ENCODE measurements at regions not wholly inside any gene's neighbourhood (a gene's known extent, or its start where the extent isn't known, plus 50 kb on each side); places are given as distances from the start of the nearest gene placed in this dataset.

GRCh38 chr4:57605376-57605775 lies 495.2 kb upstream of the IGFBP7 start:
- H3K4me1 ChIP-seq (ENCODE audit: control insufficient read depth, insufficient read depth, low read length): no peaks in the 10 kb centered on the region
- no peaks in the 10 kb centered on the region for H3K9me3 ChIP-seq (ENCODE audit: control insufficient read depth, insufficient read depth, low read depth, low read length)
- no peaks in the 10 kb centered on the region for H3K36me3 ChIP-seq (ENCODE audit: control insufficient read depth in 2 of 2, insufficient read depth in 1 of 2, low read length in 2 of 2)
- CTCF ChIA-PET: no interaction called here
- TF ChIP-seq ZNF138 (tag by site-specific recombination; IDR thresholded peaks at IDR 0.05; ENCODE audit: borderline replicate concordance): no peak
- no peak for TF ChIP-seq ZNF488 (tag by site-specific recombination; IDR thresholded peaks at IDR 0.05)
- TF ChIP-seq AEBP2 (tag by site-specific recombination; IDR thresholded peaks at IDR 0.05; ENCODE audit: borderline replicate concordance): no peak
- no peak for TF ChIP-seq ZNF184 (tag by site-specific recombination; IDR thresholded peaks at IDR 0.05)
- TF ChIP-seq ZNF416 (tag by site-specific recombination; IDR thresholded peaks at IDR 0.05): no peak
- no peak overlapping the region for H3K27ac ChIP-seq (ENCODE audit: extremely low read depth, low read depth, low read length)
- POLR2A ChIA-PET: no interaction called here
- no peak overlapping the region for H3K4me3 ChIP-seq (ENCODE audit: low read depth, low read length)

GRCh38 chr4:57602141-57602540 lies 492.0 kb upstream of the IGFBP7 start:
- ChIA-PET CTCF (no interaction called here), POLR2A (no interaction called here)
- TF ChIP-seq ZFP3 (tag by site-specific recombination; IDR thresholded peaks at IDR 0.05; ENCODE audit: low read depth): no peak
- no peak for TF ChIP-seq ZNF624 (tag by site-specific recombination; IDR thresholded peaks at IDR 0.05)
- no peak for TF ChIP-seq ZSCAN5A (tag by site-specific recombination; IDR thresholded peaks at IDR 0.05)
- TF ChIP-seq ZNF623 (tag by site-specific recombination; IDR thresholded peaks at IDR 0.05): no peak
- TF ChIP-seq ZNF148 (tag by site-specific recombination; IDR thresholded peaks at IDR 0.05; ENCODE audit: borderline replicate concordance): no peak
- no peak for TF ChIP-seq ZSCAN23 (tag by site-specific recombination; IDR thresholded peaks at IDR 0.05)
- TF ChIP-seq ZNF513 (tag by site-specific recombination; IDR thresholded peaks at IDR 0.05): no peak
- no peak for TF ChIP-seq ZNF48 (tag by site-specific recombination; IDR thresholded peaks at IDR 0.05)
- TF ChIP-seq ZNF610 (tag by site-specific recombination; IDR thresholded peaks at IDR 0.05; ENCODE audit: borderline replicate concordance): no peak
- TF ChIP-seq PRDM1 (tag by site-specific recombination; IDR thresholded peaks at IDR 0.05): no peak
- TF ChIP-seq ZNF423 (tag by site-specific recombination; IDR thresholded peaks at IDR 0.05): no peak
- TF ChIP-seq ZNF398 (tag by site-specific recombination; IDR thresholded peaks at IDR 0.05): no peak
- TF ChIP-seq OVOL3 (tag by site-specific recombination; IDR thresholded peaks at IDR 0.05): no peak
- TF ChIP-seq ZFP69B (tag by site-specific recombination; IDR thresholded peaks at IDR 0.05): no peak
- Histone ChIP-seq H3K27ac (ENCODE audit: extremely low read depth, low read depth, low read length) (no peak overlapping the region), H3K4me3 (ENCODE audit: low read depth, low read length) (no peak overlapping the region), H3K9me3 (ENCODE audit: control insufficient read depth, insufficient read depth, low read depth, low read length) (no peaks in the 10 kb centered on the region), H3K4me1 (ENCODE audit: control insufficient read depth, insufficient read depth, low read length) (no peaks in the 10 kb centered on the region), H3K36me3 (ENCODE audit: control insufficient read depth in 2 of 2, insufficient read depth in 1 of 2, low read length in 2 of 2) (no peaks in the 10 kb centered on the region)
